Thyroid gland (tissue), 4 donors: ENCODE measurements at regions not wholly inside any gene's neighbourhood (a gene's known extent, or its start where the extent isn't known, plus 50 kb on each side); places are given as distances from the start of the nearest gene placed in this dataset.
"Not testable (repeated sequence)": the region's sequence is repeated elsewhere in the genome, so short reads cannot be mapped to it uniquely, and the experiment has no call there.

Source experiments
- DNase-seq, 2 donors: peaks; one replicate each; pipeline ENCODE4 v3.0.0-alpha.2; 2019
- H3K27ac ChIP-seq, 3 donors: fragments of 200-600 bp; sonication (generic); 1 replicate in 2 of 3; 2 replicates in 1 of 3; pipeline ENCODE4 v1.5.1; 2016 to 2019; ENCODE audit warnings: mild to moderate bottlenecking in 1 of 3, moderate library complexity in 1 of 3
- H3K27me3 ChIP-seq: fragments of 200-600 bp; sonication (generic); one replicate; pipeline ENCODE4 v1.5.1; 2019
- H3K36me3 ChIP-seq, 2 donors: fragments of 200-600 bp; sonication (generic); one replicate each; pipeline ENCODE4 v1.5.1; 2016 to 2019
- H3K4me1 ChIP-seq, 2 donors: fragments of 200-600 bp; sonication (generic); one replicate each; pipeline ENCODE4 v1.5.1; 2017 to 2019
- H3K4me3 ChIP-seq, 3 donors: fragments of 200-600 bp; sonication (generic); replicated peaks in 1 of 3; 1 replicate in 2 of 3; 2 replicates in 1 of 3; pipeline ENCODE4 v1.5.1; 2016; ENCODE audit warnings: mild to moderate bottlenecking in 1 of 3
- H3K9me3 ChIP-seq: fragments of 200-600 bp; sonication (generic); one replicate; pipeline ENCODE4 v1.5.1; 2017
- CTCF ChIP-seq, 6 experiments: fragments of 200-600 bp in 3 of 6; fragments of 450-650 bp in 3 of 6; sonication (generic) in 3 of 6; IDR thresholded peaks; one replicate each; pipeline ENCODE4 v1.5.1; 2016 to 2019; ENCODE audit warnings: antibody characterized with exemption in 6 of 6, mild to moderate bottlenecking in 2 of 6, inconsistent platforms in 1 of 6, moderate library complexity in 1 of 6
- POLR2A ChIP-seq, 2 donors: fragments of 450-650 bp; IDR thresholded peaks; one replicate each; pipeline ENCODE4 v1.6.1; 2017; ENCODE audit warnings: antibody characterized with exemption in 2 of 2, mild to moderate bottlenecking in 2 of 2, moderate library complexity in 1 of 2
- WGBS, 2 donors: methylation state at CpG; one replicate each; pipeline ENCODE4 v1.1.5; 2017; 5-methylcytosine and 5-hydroxymethylcytosine counted together
- intact Hi-C: fragments of 100-400 bp; cut with DNase I; formaldehyde crosslinking; loops from one replicate; pipeline ENCODE4 v1.15.1; 2023

- Histone ChIP-seq H3K27ac (no peak overlapping the region), H3K36me3 (no peaks in the 10 kb centered on the region), H3K4me3 (no peak overlapping the region), H3K4me1 (no peaks in the 10 kb centered on the region), H3K27me3 (no peaks in the 10 kb centered on the region), H3K9me3 (no peaks in the 10 kb centered on the region)
- TF ChIP-seq POLR2A (IDR thresholded peaks at IDR 0.05) (no peak), CTCF (IDR thresholded peaks at IDR 0.05) (no peak)
- 76 to 95% methylated on average over 2 of the region's 2 CpGs for WGBS, 2 donors
- DNase-seq = no peak
- intact Hi-C loops = no loop called here
Measured at GRCh38 chr1:98112626-98113025, 191.8 kb upstream of the DPYD start.

- TF ChIP-seq CTCF (IDR thresholded peaks at IDR 0.05) (no peak), POLR2A (IDR thresholded peaks at IDR 0.05) (no peak)
- intact Hi-C loops = no loop called here
Measured at GRCh38 chr1:98110674-98111073, 189.8 kb upstream of the DPYD start.

GRCh38 chr1:98108378-98108777 is 187.5 kb upstream of the DPYD start:
- DNase-seq, H3K27ac ChIP-seq, H3K4me3 ChIP-seq, H3K4me1 ChIP-seq, H3K27me3 ChIP-seq, intact Hi-C loops, H3K9me3 ChIP-seq, H3K36me3 ChIP-seq: not testable (repeated sequence)
- 62 to 69% methylated on average over 1 of the region's 1 CpG for WGBS, 2 donors

More at GRCh38 chr1:98110674-98111073, 189.8 kb upstream of the DPYD start:
- Histone ChIP-seq H3K4me3 (no peak overlapping the region), H3K36me3 (no peaks in the 10 kb centered on the region), H3K27me3 (no peaks in the 10 kb centered on the region), H3K9me3 (no peaks in the 10 kb centered on the region), H3K4me1 (no peaks in the 10 kb centered on the region), H3K27ac (no peak overlapping the region)
- DNase-seq = no peak

- TF ChIP-seq POLR2A (IDR thresholded peaks at IDR 0.05) = no peak
- TF ChIP-seq CTCF (IDR thresholded peaks at IDR 0.05) = no peak
- WGBS, 2 donors = 89 to 90% methylated on average over 1 of the region's 1 CpG
- no peaks in the 10 kb centered on the region for H3K4me1 ChIP-seq
- DNase-seq = no peak
- intact Hi-C loops = no loop called here
- no peaks in the 10 kb centered on the region for H3K36me3 ChIP-seq
- H3K4me3 ChIP-seq = no peak overlapping the region
- no peak overlapping the region for H3K27ac ChIP-seq
- H3K9me3 ChIP-seq = no peaks in the 10 kb centered on the region
- H3K27me3 ChIP-seq = no peaks in the 10 kb centered on the region
Measured at GRCh38 chr1:98107256-98107655, 186.4 kb upstream of the DPYD start.

- no peak for DNase-seq
- no peaks in the 10 kb centered on the region for H3K27me3 ChIP-seq
- no peaks in the 10 kb centered on the region for H3K4me1 ChIP-seq
- no peaks in the 10 kb centered on the region for H3K36me3 ChIP-seq
- no peak overlapping the region for H3K4me3 ChIP-seq
- no peaks in the 10 kb centered on the region for H3K9me3 ChIP-seq
- WGBS, 2 donors = 65 to 70% methylated on average over 3 of the region's 3 CpGs
- TF ChIP-seq CTCF (IDR thresholded peaks at IDR 0.05) = no peak
- TF ChIP-seq POLR2A (IDR thresholded peaks at IDR 0.05) = no peak
- intact Hi-C loops = no loop called here
- H3K27ac ChIP-seq = no peak overlapping the region
Measured at GRCh38 chr1:98104289-98104688, 183.5 kb upstream of the DPYD start.
